Heart left ventricle (tissue), 13 donors: ENCODE measurements at regions not wholly inside any gene's neighbourhood (a gene's known extent, or its start where the extent isn't known, plus 50 kb on each side); places are given as distances from the start of the nearest gene placed in this dataset.

Experiments
- POLR2A ChIP-seq, 2 donors: fragments of 450-650 bp; IDR thresholded peaks; one replicate each; pipeline ENCODE4 v1.6.1; 2017; ENCODE audit warnings: antibody characterized with exemption in 2 of 2, mild to moderate bottlenecking in 2 of 2, moderate library complexity in 2 of 2
- TF ChIP-seq, protein P1 (sequence below), 12 donors: fragments of 200-600 bp; sonication (generic) in 4 of 12; IDR thresholded peaks; one replicate each; pipeline versions ENCODE4 v1.5.0 to v1.8.0; 2018 to 2022; ENCODE audit warnings: antibody characterized with exemption in 12 of 12, mild to moderate bottlenecking in 5 of 12
- donor health status: ischemic (EF 13 %, LVEDD 7.1; RV severe dilation, severe dysfunction).
- donor health status: DM: no; HTN: yes; CAD: no.
- donor health status: DM: no; HTN: no; CAD: no.
- donor health status: ischemic (EF 25% LVEDD 6.9; RV normal size, moderate dysfunction).
- donor health status: ischemic (EF 25% LVEDD 5.7; RV mildly dilated, moderate dysfunction).
- donor health status: ischemic (EF 35%, LVEDD 5.7; RV mildly dilated, moderate dysfunction).
- donor health status: nonischemic (EF 11% LVEDD 7.7; RV severe dilation, severe dysfunction).
- donor health status: DM: yes; HTN: yes; CAD: no.
- donor health status: PGD.
- donor health status: ischemic (EF 29% LVEDD 5.4; RV normal size, mild dysfunction).
- donor health status: nonischemic (EF 23%, LVEDD 6.1; RV moderate dilation, normal function).

- TF ChIP-seq, protein P1, sequence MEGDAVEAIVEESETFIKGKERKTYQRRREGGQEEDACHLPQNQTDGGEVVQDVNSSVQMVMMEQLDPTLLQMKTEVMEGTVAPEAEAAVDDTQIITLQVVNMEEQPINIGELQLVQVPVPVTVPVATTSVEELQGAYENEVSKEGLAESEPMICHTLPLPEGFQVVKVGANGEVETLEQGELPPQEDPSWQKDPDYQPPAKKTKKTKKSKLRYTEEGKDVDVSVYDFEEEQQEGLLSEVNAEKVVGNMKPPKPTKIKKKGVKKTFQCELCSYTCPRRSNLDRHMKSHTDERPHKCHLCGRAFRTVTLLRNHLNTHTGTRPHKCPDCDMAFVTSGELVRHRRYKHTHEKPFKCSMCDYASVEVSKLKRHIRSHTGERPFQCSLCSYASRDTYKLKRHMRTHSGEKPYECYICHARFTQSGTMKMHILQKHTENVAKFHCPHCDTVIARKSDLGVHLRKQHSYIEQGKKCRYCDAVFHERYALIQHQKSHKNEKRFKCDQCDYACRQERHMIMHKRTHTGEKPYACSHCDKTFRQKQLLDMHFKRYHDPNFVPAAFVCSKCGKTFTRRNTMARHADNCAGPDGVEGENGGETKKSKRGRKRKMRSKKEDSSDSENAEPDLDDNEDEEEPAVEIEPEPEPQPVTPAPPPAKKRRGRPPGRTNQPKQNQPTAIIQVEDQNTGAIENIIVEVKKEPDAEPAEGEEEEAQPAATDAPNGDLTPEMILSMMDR (IDR thresholded peaks at IDR 0.05): no peak
- TF ChIP-seq POLR2A (IDR thresholded peaks at IDR 0.05): no peak
Measured at GRCh38 chr12:116506697-116507064, 52.5 kb upstream of the MAP1LC3B2 start.
